NCI-H2227 (cell line): ENCODE measurements at regions not wholly inside any gene's neighbourhood (a gene's known extent, or its start where the extent isn't known, plus 50 kb on each side); places are given as distances from the start of the nearest gene placed in this dataset.

ENCODE experiments used
- DNase-seq: peaks from one replicate; lab custom pipeline; 2025; ENCODE audit not compliant: unreplicated experiment; lab: John Stamatoyannopoulos, UW

DNA sequence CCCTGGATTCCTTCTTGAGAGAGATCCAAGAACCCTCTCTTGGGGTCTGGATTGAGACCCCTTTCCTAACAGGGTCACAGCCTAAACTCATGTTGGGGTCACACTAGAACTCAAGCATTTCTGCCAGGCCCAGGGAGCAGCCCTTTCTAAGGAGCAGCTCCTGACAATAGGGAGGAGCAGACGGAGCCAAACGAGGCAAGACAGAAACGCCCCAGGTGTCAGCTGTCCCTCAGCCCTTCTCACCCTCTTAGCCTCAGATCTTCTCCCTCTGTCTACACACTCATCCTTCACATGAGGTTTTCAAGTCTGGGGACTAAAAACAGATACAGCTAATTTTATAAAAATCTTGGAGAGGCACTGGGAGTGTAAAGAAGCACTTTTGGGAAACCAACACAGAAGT lies 157.2 kb downstream of the SOCS6 start:
- no peak for DNase-seq

GRCh38 chr18:70442933-70443332 lies 154.1 kb downstream of the SOCS6 start:
- no peak for DNase-seq

- DNase-seq = no peak
Observed at GRCh38 chr18:70432804-70433400, 144.1 kb downstream of the SOCS6 start.

- no peak for DNase-seq
Observed at GRCh38 chr18:70431203-70431624, 142.4 kb downstream of the SOCS6 start.

- no peak for DNase-seq
Observed at GRCh38 chr18:70430501-70431173, 141.8 kb downstream of the SOCS6 start.

DNA sequence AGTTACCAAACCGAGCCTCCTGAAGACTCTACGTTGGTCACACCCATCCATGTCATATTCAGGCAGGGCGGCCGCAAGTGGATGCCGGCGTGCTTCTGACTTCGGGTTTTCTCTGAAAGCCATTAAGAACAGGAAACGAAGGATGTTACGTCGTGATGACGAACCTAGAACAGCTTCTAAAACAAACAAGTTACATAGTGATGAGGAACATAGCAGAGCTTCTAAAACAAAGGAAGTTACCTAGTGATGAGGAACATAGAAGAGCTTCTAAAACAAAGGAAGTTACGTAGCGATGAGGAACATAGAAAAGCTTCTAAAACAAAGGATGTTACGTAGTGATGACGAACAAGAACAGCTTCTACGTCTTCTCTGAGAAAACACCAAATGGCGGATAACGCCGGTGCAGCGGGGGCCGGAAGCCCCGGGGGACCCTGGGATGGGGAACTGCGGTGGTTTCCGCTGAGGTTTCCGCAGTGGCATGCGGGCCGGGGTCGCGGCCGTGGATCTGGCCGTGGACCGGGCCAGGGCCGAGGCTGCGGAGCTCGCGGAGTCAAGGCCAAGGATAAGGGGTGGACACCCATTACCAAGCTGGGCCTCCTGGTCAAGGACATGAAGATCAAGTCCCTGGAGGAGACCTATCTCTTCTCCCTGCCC lies 141.1 kb downstream of the SOCS6 start:
- DNase-seq = no peak

GRCh38 chr18:70428439-70428838 lies 139.6 kb downstream of the SOCS6 start:
- DNase-seq = no peak

DNA sequence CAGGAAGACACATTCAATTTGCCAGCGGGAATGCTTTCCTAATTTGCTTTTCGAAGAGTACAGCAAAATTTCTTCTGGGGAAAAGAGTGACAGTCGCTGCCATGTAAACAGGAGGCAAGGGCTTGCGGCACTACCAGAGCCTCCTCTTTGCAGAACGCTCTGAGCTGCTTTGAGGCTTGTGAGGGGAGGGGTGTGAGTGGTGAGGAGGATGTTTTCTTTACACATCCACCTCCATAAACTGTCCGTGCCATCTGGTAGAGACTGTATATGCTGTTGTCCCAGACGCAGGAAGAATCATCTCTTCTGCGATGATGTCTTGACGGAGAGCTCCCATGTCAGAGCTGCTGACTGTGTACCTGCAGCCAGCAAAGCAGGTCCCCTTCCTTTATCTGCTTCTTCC lies 138.0 kb downstream of the SOCS6 start:
- no peak for DNase-seq

DNA sequence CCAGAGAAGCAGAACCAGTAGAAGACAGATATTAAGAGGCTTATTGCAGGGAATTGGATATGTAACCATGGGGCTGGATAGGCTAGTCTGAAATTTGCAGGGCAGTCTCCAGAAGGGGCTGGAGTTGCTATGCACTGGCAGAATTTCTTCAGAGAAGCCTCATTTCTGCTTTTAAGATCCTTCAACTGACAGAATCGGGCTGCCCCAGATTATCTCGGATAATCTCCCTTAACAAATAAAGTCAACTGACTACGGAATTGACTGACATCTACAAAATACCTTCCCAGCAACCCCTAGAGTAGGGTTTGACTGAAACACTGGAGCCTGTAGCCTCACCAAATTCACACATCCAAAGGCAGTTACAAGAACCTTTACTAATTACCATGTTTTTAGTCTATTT lies 136.4 kb downstream of the SOCS6 start:
- DNase-seq = no peak

DNA sequence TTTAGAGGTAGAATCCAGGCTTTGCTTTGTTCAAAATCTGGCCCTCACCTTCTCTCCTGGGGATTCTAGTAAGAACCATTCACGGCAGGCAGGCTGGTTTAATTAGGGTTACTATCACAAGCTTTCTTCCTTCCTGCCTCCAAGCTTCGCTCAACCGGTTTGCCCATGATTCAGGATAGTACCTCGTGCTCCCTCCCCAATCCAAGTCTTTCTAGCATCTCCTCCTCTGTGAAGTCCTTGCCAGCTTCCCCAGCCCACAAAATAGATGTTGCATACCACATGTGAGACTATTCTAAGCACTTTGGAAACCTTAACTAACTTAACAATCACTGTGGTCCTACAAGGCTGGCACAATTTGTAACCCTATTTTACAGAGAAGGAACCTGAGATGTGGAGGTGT lies 135.1 kb downstream of the SOCS6 start:
- DNase-seq = no peak

GRCh38 chr18:70423120-70423519 lies 134.3 kb downstream of the SOCS6 start:
- DNase-seq = no peak

DNA sequence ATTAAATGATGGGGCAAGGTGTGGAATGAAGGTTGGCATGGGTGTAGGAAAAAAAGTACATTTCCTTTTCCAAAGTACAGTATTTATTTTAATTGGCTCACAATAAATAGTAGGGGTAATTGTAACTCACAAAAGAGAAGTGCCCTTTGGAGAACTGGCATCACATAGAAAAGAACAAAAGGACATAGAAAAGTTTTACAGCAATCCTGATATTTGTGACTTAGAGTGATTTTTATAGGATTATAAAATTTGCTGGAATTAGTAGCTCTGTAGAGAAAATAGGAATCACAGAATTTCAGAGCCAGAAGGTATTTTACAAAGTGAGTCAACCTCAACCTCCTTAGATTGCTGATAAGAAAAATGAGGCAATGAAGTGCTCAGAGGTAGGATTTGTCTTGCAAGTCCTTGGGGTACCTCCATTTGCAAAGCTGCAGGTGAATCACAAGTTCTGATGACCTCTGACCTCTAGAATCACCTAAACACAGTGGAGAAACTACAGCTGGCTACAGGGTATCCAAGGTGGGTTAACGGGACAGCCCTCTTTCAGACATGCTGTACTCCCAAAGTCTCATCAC lies 133.6 kb downstream of the SOCS6 start:
- DNase-seq = no peak

DNA sequence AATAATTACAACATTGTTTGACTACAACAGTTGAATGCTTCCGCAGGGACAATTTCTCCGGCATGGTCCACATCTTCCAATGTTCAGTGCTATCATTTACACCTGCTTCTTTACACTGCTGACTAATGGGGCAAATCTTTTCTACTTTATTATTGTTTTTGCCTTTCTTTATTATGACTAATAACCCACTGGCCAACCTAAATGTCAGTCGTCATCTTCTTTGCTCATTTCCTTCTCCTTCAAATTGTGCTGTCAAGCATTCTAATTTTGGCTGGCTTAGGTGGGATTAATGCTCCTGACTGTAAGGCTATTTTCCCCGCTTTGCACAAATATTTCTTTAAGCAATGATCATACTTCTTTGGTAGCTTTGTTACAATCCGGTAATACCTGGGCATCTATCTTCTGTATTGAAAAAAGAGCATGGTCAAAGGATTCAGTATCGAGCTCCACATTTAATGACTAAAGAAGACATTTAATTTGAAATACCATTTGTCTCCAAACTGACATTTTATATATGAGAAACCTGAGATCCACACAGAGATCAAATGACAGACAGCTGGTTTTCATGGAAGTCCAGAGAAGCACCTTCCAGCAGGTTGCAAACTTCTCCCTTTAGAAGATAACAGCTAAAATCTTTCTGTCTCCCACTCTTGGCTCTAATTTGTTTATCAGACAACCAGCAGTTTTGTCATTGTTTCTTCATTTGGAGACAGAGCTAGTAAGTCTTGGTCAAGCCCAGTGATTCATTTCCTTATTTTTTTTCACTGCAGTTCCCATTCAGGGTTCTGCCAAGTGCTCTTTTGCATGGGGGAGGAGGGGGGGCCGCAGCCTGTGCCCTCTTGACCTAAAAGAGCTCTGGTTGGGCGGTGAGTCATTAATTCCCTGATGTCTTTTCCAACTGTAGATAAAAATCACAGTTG lies 132.9 kb downstream of the SOCS6 start:
- peak; percentile 7 for DNase-seq

DNA sequence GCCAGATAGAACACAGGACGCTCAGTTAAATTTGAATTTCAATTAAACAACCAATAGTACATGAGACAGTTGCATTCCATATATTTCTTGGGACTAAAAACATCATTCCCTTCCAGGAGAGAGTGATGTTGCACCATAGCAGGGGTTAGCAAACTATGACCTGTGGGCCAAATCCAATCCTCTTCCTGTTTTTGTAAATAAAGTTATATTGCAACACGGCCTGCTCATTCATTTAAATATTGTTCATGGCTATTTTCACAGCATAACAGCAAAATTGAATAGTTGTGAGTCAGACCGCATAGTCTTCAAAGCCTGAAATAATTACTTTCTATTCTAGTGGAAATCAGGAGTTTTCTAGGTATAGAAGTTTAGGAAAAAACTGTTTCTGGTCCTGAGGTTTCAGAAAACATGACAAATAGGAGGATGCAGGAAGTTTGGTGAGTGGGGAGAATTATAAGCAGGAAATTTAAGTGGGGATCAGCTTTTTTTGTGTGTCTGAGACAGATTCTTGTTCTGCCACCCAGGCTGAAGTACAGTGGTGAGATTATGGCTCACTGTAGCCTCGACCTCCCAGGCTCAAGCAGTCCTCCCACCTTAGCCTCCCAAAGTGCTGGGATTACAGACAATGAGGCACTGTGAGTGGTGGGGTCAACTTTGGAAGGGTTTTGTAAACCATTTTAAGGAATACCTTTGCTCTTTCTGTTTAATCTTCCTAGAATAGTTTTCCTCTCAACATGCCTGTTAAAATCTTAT lies 131.5 kb downstream of the SOCS6 start:
- DNase-seq = no peak

GRCh38 chr18:70419526-70419925 lies 130.7 kb downstream of the SOCS6 start:
- no peak for DNase-seq

GRCh38 chr18:70418546-70419311 lies 129.9 kb downstream of the SOCS6 start:
- DNase-seq = no peak

- no peak for DNase-seq
Observed at GRCh38 chr18:70417847-70418246, 129.0 kb downstream of the SOCS6 start.

GRCh38 chr18:70416496-70416895 lies 127.7 kb downstream of the SOCS6 start:
- DNase-seq = no peak

GRCh38 chr18:70415823-70416488 lies 127.1 kb downstream of the SOCS6 start:
- no peak for DNase-seq
